ENCODE measurements at regions not wholly inside any gene's neighbourhood (a gene's known extent, or its start where the extent isn't known, plus 50 kb on each side); places are given as distances from the start of the nearest gene placed in this dataset.

- TF ChIP-seq CTCF (IDR thresholded peaks at IDR 0.05; ENCODE audit: low read length), result no peak
- TF ChIP-seq EZH2 (optimal IDR thresholded peaks at IDR 0.05; ENCODE audit: low read depth, low read length), result no peak
These were observed 118.0 kb upstream of the MARCKS start for GRCh38 chr6:113739041-113739655.

Data from MM.1S (cell line).